ENCODE measurements at regions not wholly inside any gene's neighbourhood (a gene's known extent, or its start where the extent isn't known, plus 50 kb on each side); places are given as distances from the start of the nearest gene placed in this dataset.

- Histone ChIP-seq H3K27me3 (no peaks in the 10 kb centered on the region), H3K4me1 (no peaks in the 10 kb centered on the region), H3K27ac (no peak overlapping the region), H3K36me3 (ENCODE audit: low read depth, missing control alignments) (no peaks in the 10 kb centered on the region), H3K4me3 (no peak overlapping the region), H3K9me3 (no peaks in the 10 kb centered on the region)
- 77 to 89% methylated on average over 2 of the region's 2 CpGs for WGBS, 2 donors
- DNase-seq, result no peak
- no peak for TF ChIP-seq CTCF (IDR thresholded peaks at IDR 0.05)
- TF ChIP-seq POLR2A (IDR thresholded peaks at IDR 0.05), result no peak
- intact Hi-C loops (cut with DNase I; ENCODE audit: low total_unique reads), result no loop called here
These were observed 914.1 kb downstream of the TRHDE start for GRCh38 chr12:73186272-73186671.

GRCh38 chr12:73187765-73188164 lies 915.6 kb downstream of the TRHDE start:
- Histone ChIP-seq H3K4me3 (no peak overlapping the region), H3K9me3 (no peaks in the 10 kb centered on the region), H3K4me1 (no peaks in the 10 kb centered on the region), H3K36me3 (ENCODE audit: low read depth, missing control alignments) (no peaks in the 10 kb centered on the region), H3K27me3 (no peaks in the 10 kb centered on the region), H3K27ac (no peak overlapping the region)
- DNase-seq, result no peak
- WGBS, 2 donors, result 75 to 81% methylated on average over 1 of the region's 1 CpG
- intact Hi-C loops (cut with DNase I; ENCODE audit: low total_unique reads), result no loop called here
- TF ChIP-seq POLR2A (IDR thresholded peaks at IDR 0.05) (no peak), CTCF (IDR thresholded peaks at IDR 0.05) (no peak)

- H3K27ac ChIP-seq, result no peak overlapping the region
- no peaks in the 10 kb centered on the region for H3K27me3 ChIP-seq
- TF ChIP-seq CTCF (IDR thresholded peaks at IDR 0.05) (no peak), POLR2A (IDR thresholded peaks at IDR 0.05) (no peak)
- WGBS, 2 donors, result 59 to 63% methylated on average over 5 of the region's 5 CpGs
- intact Hi-C loops (cut with DNase I; ENCODE audit: low total_unique reads), result no loop called here
- no peak for DNase-seq
- H3K36me3 ChIP-seq (ENCODE audit: low read depth, missing control alignments), result no peaks in the 10 kb centered on the region
- H3K4me1 ChIP-seq, result no peaks in the 10 kb centered on the region
- H3K9me3 ChIP-seq, result no peaks in the 10 kb centered on the region
- no peak overlapping the region for H3K4me3 ChIP-seq
These were observed 938.5 kb downstream of the TRHDE start for GRCh38 chr12:73210548-73211204.

GRCh38 chr12:73220951-73221350 lies 948.8 kb downstream of the TRHDE start:
- intact Hi-C loops (cut with DNase I; ENCODE audit: low total_unique reads), result no loop called here

GRCh38 chr12:73221398-73221797 lies 949.2 kb downstream of the TRHDE start:
- no peaks in the 10 kb centered on the region for H3K27me3 ChIP-seq
- H3K4me3 ChIP-seq, result no peak overlapping the region
- H3K4me1 ChIP-seq, result no peaks in the 10 kb centered on the region
- H3K9me3 ChIP-seq, result no peaks in the 10 kb centered on the region
- DNase-seq, result no peak
- H3K27ac ChIP-seq, result no peak overlapping the region
- TF ChIP-seq CTCF (IDR thresholded peaks at IDR 0.05) (no peak), POLR2A (IDR thresholded peaks at IDR 0.05) (no peak)
- intact Hi-C loops (cut with DNase I; ENCODE audit: low total_unique reads), result no loop called here
- H3K36me3 ChIP-seq (ENCODE audit: low read depth, missing control alignments), result no peaks in the 10 kb centered on the region

More at GRCh38 chr12:73220951-73221350, 948.8 kb downstream of the TRHDE start:
- no peak for TF ChIP-seq POLR2A (IDR thresholded peaks at IDR 0.05)
- no peaks in the 10 kb centered on the region for H3K27me3 ChIP-seq
- no peaks in the 10 kb centered on the region for H3K9me3 ChIP-seq
- no peak for DNase-seq
- H3K27ac ChIP-seq, result no peak overlapping the region
- H3K36me3 ChIP-seq (ENCODE audit: low read depth, missing control alignments), result no peaks in the 10 kb centered on the region
- H3K4me1 ChIP-seq, result no peaks in the 10 kb centered on the region
- H3K4me3 ChIP-seq, result no peak overlapping the region
- 57 to 60% methylated on average over 2 of the region's 2 CpGs for WGBS, 2 donors

Measured in testis (tissue), 2 donors.